Liver (tissue), 8 donors: ENCODE measurements at regions not wholly inside any gene's neighbourhood (a gene's known extent, or its start where the extent isn't known, plus 50 kb on each side); places are given as distances from the start of the nearest gene placed in this dataset.

Experiments used
- DNase-seq: peaks from one replicate; pipeline ENCODE4 v3.0.0-alpha.2; 2017; ENCODE audit warnings: low spot score
- H3K27ac ChIP-seq, 2 donors: one replicate each; pipeline ENCODE4 v1.7.0; 2013; ENCODE audit warnings: inconsistent platforms in 2 of 2, low read length in 2 of 2, control low read depth in 1 of 2, low read depth in 1 of 2, mild to moderate bottlenecking in 1 of 2
- H3K27me3 ChIP-seq, 4 donors: one replicate each; pipeline versions ENCODE4 v1.6.1 to v1.7.0; 2013; ENCODE audit warnings: low read length in 3 of 4, inconsistent platforms in 1 of 4, mild to moderate bottlenecking in 1 of 4, moderate library complexity in 1 of 4; ENCODE audit not compliant: control insufficient read depth in 4 of 4, insufficient read depth in 4 of 4
- H3K36me3 ChIP-seq, 4 donors: one replicate each; pipeline versions ENCODE4 v1.6.1 to v1.7.0; 2013; ENCODE audit warnings: low read length in 3 of 4, mild to moderate bottlenecking in 3 of 4, low read depth in 1 of 4, moderate library complexity in 1 of 4; ENCODE audit not compliant: control insufficient read depth in 4 of 4, insufficient read depth in 3 of 4
- H3K4me1 ChIP-seq, 4 donors: one replicate each; pipeline versions ENCODE4 v1.6.1 to v1.7.0; 2013; ENCODE audit warnings: low read length in 3 of 4, mild to moderate bottlenecking in 3 of 4, moderate library complexity in 1 of 4; ENCODE audit not compliant: control insufficient read depth in 4 of 4, insufficient read depth in 4 of 4
- H3K4me3 ChIP-seq, 3 donors: one replicate each; pipeline versions ENCODE4 v1.6.1 to v1.7.0; 2013; ENCODE audit warnings: low read length in 3 of 3, control low read depth in 1 of 3, low read depth in 1 of 3, mild to moderate bottlenecking in 1 of 3
- H3K9ac ChIP-seq, 2 donors: one replicate each; pipeline ENCODE4 v1.7.0; 2013; ENCODE audit warnings: low read length in 2 of 2, mild to moderate bottlenecking in 2 of 2, moderate library complexity in 2 of 2, control low read depth in 1 of 2, low read depth in 1 of 2
- H3K9me3 ChIP-seq, 4 donors: one replicate each; pipeline versions ENCODE4 v1.6.1 to v1.7.0; 2013; ENCODE audit warnings: low read length in 3 of 4; ENCODE audit not compliant: control insufficient read depth in 4 of 4
- CTCF ChIP-seq: fragments of 150-350 bp; IDR thresholded peaks from 2 replicates; pipeline ENCODE4 v1.5.1; 2017; ENCODE audit warnings: improper control_type of control experiment, low read depth, low read length; ENCODE audit not compliant: missing input control
- FOXA1 ChIP-seq: IDR thresholded peaks from 2 replicates; pipeline ENCODE4 v1.6.1; 2016; ENCODE audit warnings: antibody characterized with exemption
- FOXA2 ChIP-seq: IDR thresholded peaks from 2 replicates; pipeline ENCODE4 v1.6.1; 2016; ENCODE audit warnings: antibody characterized with exemption
- GABPA ChIP-seq, 2 donors: IDR thresholded peaks in 1 of 2; conservative IDR thresholded peaks in 1 of 2; 2 replicates each; pipeline ENCODE4 v1.6.1; 2016; ENCODE audit warnings: antibody characterized with exemption in 2 of 2, mild to moderate bottlenecking in 1 of 2, moderate library complexity in 1 of 2
- HNF4A ChIP-seq, 2 donors: conservative IDR thresholded peaks; 2 replicates each; pipeline ENCODE4 v1.6.1; 2016; ENCODE audit warnings: antibody characterized with exemption in 2 of 2, mild to moderate bottlenecking in 2 of 2
- HNF4G ChIP-seq: IDR thresholded peaks from 2 replicates; pipeline ENCODE4 v1.6.1; 2016; ENCODE audit warnings: antibody characterized with exemption
- JUND ChIP-seq, 2 donors: IDR thresholded peaks; 2 replicates each; pipeline ENCODE4 v1.6.1; 2016; ENCODE audit warnings: antibody characterized with exemption in 2 of 2
- NR2F2 ChIP-seq: IDR thresholded peaks from 2 replicates; pipeline ENCODE4 v1.6.1; 2016; ENCODE audit warnings: antibody characterized with exemption
- RAD21 ChIP-seq, 2 donors: IDR thresholded peaks; 2 replicates each; pipeline ENCODE4 v1.6.1; 2016; ENCODE audit warnings: antibody characterized with exemption in 2 of 2, mild to moderate bottlenecking in 2 of 2
- REST ChIP-seq: IDR thresholded peaks from 2 replicates; pipeline ENCODE4 v1.6.1; 2016; ENCODE audit warnings: antibody characterized with exemption, mild to moderate bottlenecking
- RXRA ChIP-seq, 2 donors: IDR thresholded peaks; 2 replicates each; pipeline ENCODE4 v1.6.1; 2017 to 2018; ENCODE audit warnings: antibody characterized with exemption in 2 of 2, mild to moderate bottlenecking in 1 of 2
- SP1 ChIP-seq: IDR thresholded peaks from 2 replicates; pipeline ENCODE4 v1.6.1; 2018; ENCODE audit warnings: antibody characterized with exemption, mild to moderate bottlenecking
- TAF1 ChIP-seq: conservative IDR thresholded peaks from 2 replicates; pipeline ENCODE4 v1.6.1; 2016; ENCODE audit warnings: antibody characterized with exemption, mild to moderate bottlenecking
- YY1 ChIP-seq: IDR thresholded peaks from 2 replicates; pipeline ENCODE4 v1.6.1; 2016; ENCODE audit warnings: antibody characterized with exemption, mild to moderate bottlenecking
- WGBS: extraction: QIAGEN DNeasy Blood & Tissue Kit; methylation state at CpG from one replicate; pipeline ENCODE4 v1.1.7; 2013; 5-methylcytosine and 5-hydroxymethylcytosine counted together
- TF ChIP-seq, protein P1 (sequence below): IDR thresholded peaks from 2 replicates; pipeline ENCODE4 v1.6.1; 2016; ENCODE audit warnings: antibody characterized with exemption
- TF ChIP-seq, protein P2 (sequence below): IDR thresholded peaks from 2 replicates; pipeline ENCODE4 v1.6.1; 2016; ENCODE audit warnings: antibody characterized with exemption
- TF ChIP-seq, protein P3 (sequence below): IDR thresholded peaks from 2 replicates; pipeline ENCODE4 v1.6.1; 2016; ENCODE audit warnings: antibody characterized with exemption
- donor health status: healthy.
- donor health status: healthy.
- donor health status: healthy.
- donor health status: healthy.
- donor health status: healthy.

GRCh38 chr2:64237266-64237665 is 93.0 kb upstream of the PELI1 start:
- peak; percentile 59 for TF ChIP-seq NR2F2
- no peak for TF ChIP-seq FOXA2
- Histone ChIP-seq H3K27me3 (no peaks in the 10 kb centered on the region), H3K27ac (no peak overlapping the region), H3K9me3 (no peaks in the 10 kb centered on the region), H3K4me1 (peaks cover 3 to 12% (median 6%) of the 10 kb centered on the region in 4 donors), H3K4me3 (no peak overlapping the region), H3K36me3 (no peaks in the 10 kb centered on the region), H3K9ac (no peak overlapping the region)
- 83% methylated on average over 2 of the region's 2 CpGs for WGBS
- no peak for DNase-seq

- WGBS: 94% methylated on average over 4 of the region's 4 CpGs
- Histone ChIP-seq H3K9me3 (no peaks in the 10 kb centered on the region), H3K36me3 (no peaks in the 10 kb centered on the region), H3K9ac (no peak overlapping the region), H3K27me3 (no peaks in the 10 kb centered on the region), H3K4me3 (no peak overlapping the region), H3K4me1 (peaks cover 4 to 25% (median 20%) of the 10 kb centered on the region in 4 donors), H3K27ac (no peak overlapping the region)
- TF ChIP-seq RXRA (IDR thresholded peaks at IDR 0.05) (no peak), RAD21 (IDR thresholded peaks at IDR 0.05) (no peak), SP1 (no peak)
- DNase-seq: no peak
Measured at GRCh38 chr2:64238799-64239198, 94.6 kb upstream of the PELI1 start.

DNA sequence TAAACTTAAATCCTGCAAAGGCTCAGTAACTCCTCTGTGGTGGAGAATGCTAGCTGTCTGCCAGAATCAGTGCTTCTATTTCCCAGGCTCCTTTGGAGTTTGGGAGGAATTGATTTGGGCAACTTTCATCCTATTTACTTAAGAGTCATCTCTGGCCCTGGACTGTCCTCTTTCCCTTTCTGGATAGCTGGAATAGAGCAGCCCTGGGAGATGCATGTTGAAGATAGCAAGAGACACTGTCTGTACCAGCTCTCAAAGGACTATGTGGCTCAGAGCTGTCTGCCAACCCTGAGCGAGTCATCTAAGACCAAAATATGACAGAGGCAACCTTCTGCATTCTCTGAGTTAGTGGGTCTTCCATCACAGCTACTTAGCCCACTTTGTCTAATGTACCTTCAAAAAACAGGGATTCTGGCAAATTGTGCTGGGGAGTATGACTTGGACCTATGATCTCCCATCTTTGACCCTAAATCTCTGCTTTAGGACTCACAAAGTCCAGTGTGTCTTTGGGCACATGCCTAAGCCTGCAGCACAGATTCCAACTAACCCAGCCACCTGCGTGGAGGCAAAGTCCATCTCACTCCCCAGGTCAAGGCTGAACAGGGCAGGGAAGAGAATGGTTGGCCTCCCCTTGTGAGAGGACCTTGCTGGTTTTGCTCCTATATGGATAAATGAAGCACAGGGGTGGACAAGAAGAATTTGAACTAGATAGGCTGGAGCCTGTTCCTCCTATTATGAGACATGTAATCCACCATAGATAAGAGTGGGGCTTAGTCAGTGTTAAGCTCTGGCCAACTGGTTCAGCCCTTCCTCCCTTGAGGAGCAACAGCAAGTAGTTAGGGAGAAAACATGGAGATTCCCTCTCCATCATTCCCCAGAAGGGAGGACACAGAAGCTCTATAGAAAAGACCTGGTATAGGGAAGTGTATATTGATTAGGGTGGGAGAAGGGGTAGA is 99.1 kb upstream of the PELI1 start:
- no peak for DNase-seq
- Histone ChIP-seq H3K4me3 (no peak overlapping the region), H3K9me3 (no peaks in the 10 kb centered on the region), H3K27me3 (no peaks in the 10 kb centered on the region), H3K36me3 (no peaks in the 10 kb centered on the region), H3K9ac (no peak overlapping the region), H3K4me1 (peaks cover 5 to 24% (median 18%) of the 10 kb centered on the region in 4 donors), H3K27ac (peak overlapping the region; percentile 38 to 50)
- WGBS: 36% methylated on average over 2 of the region's 2 CpGs
- TF ChIP-seq RAD21 (IDR thresholded peaks at IDR 0.05) (peak; percentile 26 to 44), RXRA (IDR thresholded peaks at IDR 0.05) (peak; percentile 83 to 85), YY1 (peak; percentile 56), SP1 (peak; percentile 80), JUND (IDR thresholded peaks at IDR 0.05) (peak; percentile 48 to 86), FOXA1 (peak; percentile 12), GABPA (IDR thresholded peaks at IDR 0.05 in 1 of 2, conservative IDR thresholded peaks at IDR 0.05 in 1 of 2) (no peak), FOXA2 (peak; percentile 64), CTCF (no peak), HNF4G (peak; percentile 96), HNF4A (conservative IDR thresholded peaks at IDR 0.05) (peak; percentile 98 to 99), REST (no peak), NR2F2 (peak; percentile 72), TAF1 (no peak)
- TF ChIP-seq, protein P1, sequence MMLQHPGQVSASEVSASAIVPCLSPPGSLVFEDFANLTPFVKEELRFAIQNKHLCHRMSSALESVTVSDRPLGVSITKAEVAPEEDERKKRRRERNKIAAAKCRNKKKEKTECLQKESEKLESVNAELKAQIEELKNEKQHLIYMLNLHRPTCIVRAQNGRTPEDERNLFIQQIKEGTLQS: no peak
- TF ChIP-seq, protein P2, sequence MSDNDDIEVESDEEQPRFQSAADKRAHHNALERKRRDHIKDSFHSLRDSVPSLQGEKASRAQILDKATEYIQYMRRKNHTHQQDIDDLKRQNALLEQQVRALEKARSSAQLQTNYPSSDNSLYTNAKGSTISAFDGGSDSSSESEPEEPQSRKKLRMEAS: peak; percentile 88
- TF ChIP-seq, protein P3, sequence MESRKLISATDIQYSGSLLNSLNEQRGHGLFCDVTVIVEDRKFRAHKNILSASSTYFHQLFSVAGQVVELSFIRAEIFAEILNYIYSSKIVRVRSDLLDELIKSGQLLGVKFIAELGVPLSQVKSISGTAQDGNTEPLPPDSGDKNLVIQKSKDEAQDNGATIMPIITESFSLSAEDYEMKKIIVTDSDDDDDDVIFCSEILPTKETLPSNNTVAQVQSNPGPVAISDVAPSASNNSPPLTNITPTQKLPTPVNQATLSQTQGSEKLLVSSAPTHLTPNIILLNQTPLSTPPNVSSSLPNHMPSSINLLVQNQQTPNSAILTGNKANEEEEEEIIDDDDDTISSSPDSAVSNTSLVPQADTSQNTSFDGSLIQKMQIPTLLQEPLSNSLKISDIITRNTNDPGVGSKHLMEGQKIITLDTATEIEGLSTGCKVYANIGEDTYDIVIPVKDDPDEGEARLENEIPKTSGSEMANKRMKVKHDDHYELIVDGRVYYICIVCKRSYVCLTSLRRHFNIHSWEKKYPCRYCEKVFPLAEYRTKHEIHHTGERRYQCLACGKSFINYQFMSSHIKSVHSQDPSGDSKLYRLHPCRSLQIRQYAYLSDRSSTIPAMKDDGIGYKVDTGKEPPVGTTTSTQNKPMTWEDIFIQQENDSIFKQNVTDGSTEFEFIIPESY: peak; percentile 56
